GM18907 (cell line): ENCODE measurements at regions not wholly inside any gene's neighbourhood (a gene's known extent, or its start where the extent isn't known, plus 50 kb on each side); places are given as distances from the start of the nearest gene placed in this dataset.
A peak's percentile ranks its signal among the peaks of the same experiment; 100 is the strongest.
"Not testable (repeated sequence)": the region's sequence is repeated elsewhere in the genome, so short reads cannot be mapped to it uniquely, and the experiment has no call there.

Experiments used
- ATAC-seq: cut with Tn5 transposase; IDR thresholded peaks from one replicate; pipeline ENCODE4 v1.9.1; 2021; ENCODE audit warnings: mild to moderate bottlenecking, moderate library complexity; ENCODE audit not compliant: unreplicated experiment

- ATAC-seq = no peak
These were observed 135.5 kb downstream of the CEMIP2 start for GRCh38 chr9:71632776-71633175.

- no peak for ATAC-seq
These were observed 137.8 kb downstream of the CEMIP2 start for GRCh38 chr9:71630377-71630995.

- no peak for ATAC-seq
These were observed 138.6 kb downstream of the CEMIP2 start for GRCh38 chr9:71629578-71630215.

GRCh38 chr9:71628247-71628646 lies 140.1 kb downstream of the CEMIP2 start:
- ATAC-seq = no peak

- no peak for ATAC-seq
These were observed 140.8 kb downstream of the CEMIP2 start for GRCh38 chr9:71627537-71627936.

GRCh38 chr9:71626395-71626794 lies 141.9 kb downstream of the CEMIP2 start:
- ATAC-seq = no peak

- ATAC-seq = no peak
These were observed 143.6 kb downstream of the CEMIP2 start for GRCh38 chr9:71624728-71625127.

- no peak for ATAC-seq
These were observed 147.6 kb downstream of the CEMIP2 start for GRCh38 chr9:71620746-71621145.

GRCh38 chr9:71620331-71620730 lies 148.0 kb downstream of the CEMIP2 start:
- no peak for ATAC-seq

GRCh38 chr9:71619926-71620325 lies 148.4 kb downstream of the CEMIP2 start:
- ATAC-seq = no peak

GRCh38 chr9:71614409-71615010 lies 153.8 kb downstream of the CEMIP2 start:
- ATAC-seq = no peak

GRCh38 chr9:71612889-71613288 lies 155.4 kb downstream of the CEMIP2 start:
- ATAC-seq = no peak

GRCh38 chr9:71609448-71609830 lies 158.9 kb downstream of the CEMIP2 start:
- no peak for ATAC-seq

GRCh38 chr9:71608825-71609447 lies 159.4 kb downstream of the CEMIP2 start:
- ATAC-seq = no peak

GRCh38 chr9:71608021-71608420 lies 160.3 kb downstream of the CEMIP2 start:
- no peak for ATAC-seq

GRCh38 chr9:71607461-71607881 lies 160.8 kb downstream of the CEMIP2 start:
- ATAC-seq = no peak

- ATAC-seq = peak; percentile 92
These were observed 163.9 kb downstream of the CEMIP2 start for GRCh38 chr9:71604197-71605063.

- peak; percentile 67 for ATAC-seq
These were observed 165.7 kb downstream of the CEMIP2 start for GRCh38 chr9:71602652-71603051.

- not testable (repeated sequence) for ATAC-seq
These were observed 172.6 kb downstream of the CEMIP2 start for GRCh38 chr9:71595762-71596161.

GRCh38 chr9:71594541-71594940 lies 173.8 kb downstream of the CEMIP2 start:
- no peak for ATAC-seq

- ATAC-seq = no peak
These were observed 175.9 kb downstream of the CEMIP2 start for GRCh38 chr9:71592400-71592799.
